HG03354 (cell line): ENCODE measurements at regions not wholly inside any gene's neighbourhood (a gene's known extent, or its start where the extent isn't known, plus 50 kb on each side); places are given as distances from the start of the nearest gene placed in this dataset.
A peak's percentile ranks its signal among the peaks of the same experiment; 100 is the strongest.

Experiments used
- ATAC-seq: cut with Tn5 transposase; IDR thresholded peaks from one replicate; pipeline ENCODE4 v1.9.1; 2021; ENCODE audit warnings: mild to moderate bottlenecking; ENCODE audit not compliant: unreplicated experiment, poor library complexity, severe bottlenecking

DNA sequence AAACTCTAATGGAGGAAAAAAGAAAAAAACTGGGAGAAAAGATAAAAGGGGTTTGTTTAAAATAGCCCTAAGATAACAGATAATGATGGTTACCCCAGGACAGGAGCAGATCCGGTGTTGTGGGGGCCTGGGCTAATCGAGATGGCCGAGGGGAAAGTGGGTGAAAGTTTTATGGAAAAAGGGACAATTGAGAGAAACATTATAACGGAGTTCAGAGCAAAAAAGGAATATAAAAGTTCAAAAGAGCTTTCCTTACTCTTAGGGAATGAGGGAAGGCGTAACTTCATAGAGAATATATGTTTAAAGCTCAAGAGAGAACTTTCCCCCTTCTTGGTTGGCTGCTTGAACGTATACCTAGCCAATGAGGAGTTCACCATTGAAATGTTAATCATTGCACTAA lies 131.4 kb downstream of the BAMBI start:
- ATAC-seq: no peak

- no peak for ATAC-seq
Observed at GRCh38 chr10:28810057-28810870, 132.9 kb downstream of the BAMBI start.

- no peak for ATAC-seq
Observed at GRCh38 chr10:28811639-28812349, 134.5 kb downstream of the BAMBI start.

DNA sequence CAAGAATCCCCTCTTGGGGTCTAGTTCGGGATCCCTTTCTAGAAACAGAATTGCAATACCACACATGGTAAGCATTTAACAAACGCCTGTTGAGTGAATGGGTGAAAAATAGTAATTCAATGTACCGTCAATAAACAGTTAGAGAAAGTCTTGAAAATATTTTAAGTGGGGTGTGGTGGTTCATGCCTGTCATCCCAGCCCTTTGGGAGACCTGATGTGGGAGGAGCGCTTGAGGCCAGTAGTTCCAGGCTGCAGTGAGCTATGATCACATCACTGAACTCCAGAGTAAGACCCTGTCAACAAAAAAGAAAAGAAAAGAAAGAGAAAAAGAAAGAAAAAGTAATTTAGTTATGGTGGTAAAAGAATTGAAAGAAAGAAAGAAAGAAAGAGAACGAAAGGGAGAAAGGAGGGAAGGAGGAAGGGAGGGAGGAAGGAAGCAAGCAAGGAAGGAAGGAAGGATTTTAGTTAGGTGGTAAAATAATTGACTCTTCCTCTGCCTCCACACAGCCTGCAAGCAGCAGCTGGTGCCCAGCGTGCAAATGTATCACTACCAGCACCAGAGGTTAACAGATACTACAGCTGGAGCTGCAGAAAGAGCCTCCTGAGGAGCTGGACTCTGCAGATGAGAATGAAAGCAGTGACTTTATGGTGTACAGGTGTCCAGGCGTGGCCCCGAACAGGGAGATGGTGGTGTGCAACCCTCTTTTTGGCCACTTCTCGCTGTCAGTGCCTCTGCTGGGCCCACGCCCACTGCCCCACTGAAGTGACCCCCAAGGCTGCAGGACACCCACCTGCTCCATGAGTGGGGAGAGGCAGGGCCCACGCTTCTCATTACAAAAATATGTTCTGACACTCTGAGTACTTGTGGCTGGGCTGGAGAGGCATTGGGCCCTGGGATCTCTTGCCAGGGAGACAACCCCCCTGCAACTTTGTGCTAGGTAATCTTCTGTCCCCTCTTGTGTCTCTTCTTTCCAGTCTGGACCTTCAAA lies 135.4 kb downstream of the BAMBI start:
- ATAC-seq: peak; percentile 82

DNA sequence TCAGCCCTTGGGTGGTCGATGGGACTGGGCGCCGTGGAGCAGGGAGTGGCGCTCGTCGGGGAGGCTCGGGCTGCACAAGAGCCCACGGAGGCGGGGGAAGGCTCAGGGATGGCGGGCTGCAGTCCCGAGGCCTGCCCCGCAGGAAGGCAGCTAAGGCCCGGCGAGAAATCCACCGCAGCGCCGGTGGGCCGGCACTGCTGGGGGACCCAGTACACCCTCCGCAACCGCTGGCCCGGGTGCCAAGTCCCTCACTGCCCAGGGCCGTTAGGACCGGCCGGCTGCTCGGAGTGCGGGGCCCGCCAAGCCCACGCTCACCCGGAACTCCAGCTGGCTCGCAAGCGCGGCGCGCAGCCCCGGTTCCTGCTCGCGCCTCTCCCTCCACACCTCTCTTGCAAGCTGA lies 138.4 kb downstream of the BAMBI start:
- ATAC-seq: no peak

- no peak for ATAC-seq
Observed at GRCh38 chr10:28822719-28823464, 145.6 kb downstream of the BAMBI start.

- ATAC-seq: no peak
Observed at GRCh38 chr10:28823501-28824075, 146.3 kb downstream of the BAMBI start.

GRCh38 chr10:28833313-28833712 lies 156.0 kb downstream of the BAMBI start:
- no peak for ATAC-seq

GRCh38 chr10:28836435-28836743 lies 159.1 kb downstream of the BAMBI start:
- no peak for ATAC-seq

DNA sequence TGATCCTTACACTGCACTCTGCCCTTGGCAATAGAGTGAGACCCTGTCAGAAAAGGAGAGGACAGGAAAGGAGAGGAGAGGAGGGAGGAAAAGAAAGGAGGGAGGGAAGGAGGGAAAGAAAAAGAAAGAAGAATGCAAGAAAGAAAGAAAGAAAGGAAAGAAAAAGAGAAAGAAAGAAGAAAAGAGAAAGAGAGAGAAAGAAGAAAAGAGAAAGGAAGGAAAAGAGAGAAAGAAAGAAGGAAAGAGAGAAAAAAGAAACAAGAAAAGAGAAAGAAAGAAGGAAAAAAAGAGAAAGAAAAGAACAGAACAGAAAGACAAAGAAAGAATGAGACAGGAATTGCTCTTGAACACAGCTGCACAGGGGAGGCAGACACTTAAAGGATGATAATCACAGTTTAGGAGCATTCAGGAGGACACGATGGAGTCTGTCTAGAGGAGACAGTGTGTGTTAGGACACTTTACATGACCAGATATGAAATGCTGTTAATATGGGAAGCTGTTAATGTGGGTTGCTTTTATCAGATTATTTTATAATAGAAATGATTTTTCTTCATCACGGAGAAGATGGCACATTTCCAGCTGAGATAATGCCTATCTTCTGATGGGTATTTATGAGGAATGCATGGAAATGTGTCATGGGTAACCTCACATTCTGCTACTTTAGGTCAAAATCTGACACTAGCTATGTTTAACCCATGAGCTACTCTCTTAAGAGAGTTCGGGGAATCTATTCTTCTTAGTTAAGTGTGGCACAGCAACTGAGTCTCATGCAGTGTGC lies 160.5 kb downstream of the BAMBI start:
- ATAC-seq: no peak

GRCh38 chr10:28838908-28839307 lies 161.6 kb downstream of the BAMBI start:
- ATAC-seq: no peak

DNA sequence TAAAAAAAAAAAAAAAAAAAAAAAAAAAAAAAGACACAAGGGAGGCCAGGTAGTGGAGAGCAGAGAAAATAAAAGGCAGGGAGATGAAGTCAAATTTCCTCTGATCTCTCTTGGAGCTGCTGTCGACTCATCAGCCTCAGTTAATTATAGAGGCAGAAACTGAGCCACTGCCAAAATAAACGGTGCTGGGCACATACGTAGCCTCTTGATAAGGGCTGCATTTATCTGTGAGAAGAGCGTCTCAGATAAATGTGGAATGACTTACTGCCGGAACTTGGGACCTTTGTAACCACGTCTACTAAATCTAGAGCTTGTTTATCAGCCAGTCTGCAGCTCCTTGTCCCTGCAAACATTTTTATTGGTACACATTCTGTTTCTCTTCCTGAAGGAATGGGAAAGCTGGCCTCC lies 162.3 kb downstream of the BAMBI start:
- ATAC-seq: no peak

- no peak for ATAC-seq
Observed at GRCh38 chr10:28840202-28840601, 162.9 kb downstream of the BAMBI start.

- no peak for ATAC-seq
Observed at GRCh38 chr10:28840971-28841370, 163.7 kb downstream of the BAMBI start.

- ATAC-seq: no peak
Observed at GRCh38 chr10:28841625-28842024, 164.3 kb downstream of the BAMBI start.

- no peak for ATAC-seq
Observed at GRCh38 chr10:28842321-28842720, 165.0 kb downstream of the BAMBI start.

- no peak for ATAC-seq
Observed at GRCh38 chr10:28845009-28845682, 167.8 kb downstream of the BAMBI start.

DNA sequence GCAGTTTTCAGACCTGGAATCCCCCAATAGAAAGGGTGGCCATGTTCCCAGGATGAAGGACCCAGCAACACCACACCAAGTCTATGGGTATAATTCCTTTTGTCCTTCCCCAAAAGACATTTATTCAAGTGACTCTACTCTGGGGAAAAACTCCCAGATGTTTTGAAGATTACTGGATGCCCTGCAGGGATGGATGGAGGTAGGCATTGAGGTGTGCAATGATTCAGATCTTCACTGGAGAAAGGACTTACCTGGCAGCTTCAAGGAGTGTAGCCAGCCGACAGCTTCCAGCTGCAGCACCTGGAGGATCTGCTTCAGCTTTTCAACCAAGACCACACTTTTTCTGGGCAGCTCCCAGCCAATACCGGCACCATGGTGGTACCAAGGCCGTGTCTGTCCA lies 172.0 kb downstream of the BAMBI start:
- ATAC-seq: no peak
